HS-27A (cell line): ENCODE measurements at regions not wholly inside any gene's neighbourhood (a gene's known extent, or its start where the extent isn't known, plus 50 kb on each side); places are given as distances from the start of the nearest gene placed in this dataset.

ENCODE experiments used
- DNase-seq: peaks from one replicate; pipeline ENCODE4 v3.0.0-alpha.2; 2012; ENCODE audit warnings: low read depth, missing footprints

- DNase-seq: no peak
Observed at GRCh38 chr1:108050911-108051629, 86.1 kb upstream of the VAV3 start.

GRCh38 chr1:108050158-108050557 lies 85.2 kb upstream of the VAV3 start:
- no peak for DNase-seq

DNA sequence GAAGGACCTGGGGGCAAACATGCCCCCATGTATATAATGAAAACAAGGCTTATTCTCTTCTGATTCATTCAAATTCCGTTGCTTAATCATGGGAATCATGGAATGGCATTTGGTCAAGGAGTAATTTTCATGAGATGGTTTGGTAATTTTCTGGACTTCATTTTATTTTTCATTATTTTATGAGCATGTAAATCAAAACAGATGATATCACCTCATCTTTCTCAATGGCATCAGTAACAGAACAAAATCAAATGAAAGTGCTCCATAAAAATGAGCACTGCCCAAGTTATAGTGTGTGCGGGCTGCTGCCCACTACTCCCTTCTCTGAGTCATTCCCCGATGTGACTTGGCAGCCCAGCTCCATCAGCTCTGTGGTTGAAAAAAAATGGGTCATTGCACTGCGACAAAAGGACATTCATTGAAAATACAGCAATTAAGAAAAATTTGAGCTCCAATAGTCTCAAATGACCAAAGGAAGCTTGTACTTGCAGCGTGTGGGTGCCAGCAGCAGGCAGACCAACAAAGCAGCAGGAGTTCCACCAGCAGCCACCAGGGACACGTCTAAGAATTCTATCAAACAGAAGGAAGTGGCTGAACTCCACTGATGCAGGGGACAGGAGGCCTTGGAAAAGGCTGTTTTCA lies 84.3 kb upstream of the VAV3 start:
- no peak for DNase-seq

DNA sequence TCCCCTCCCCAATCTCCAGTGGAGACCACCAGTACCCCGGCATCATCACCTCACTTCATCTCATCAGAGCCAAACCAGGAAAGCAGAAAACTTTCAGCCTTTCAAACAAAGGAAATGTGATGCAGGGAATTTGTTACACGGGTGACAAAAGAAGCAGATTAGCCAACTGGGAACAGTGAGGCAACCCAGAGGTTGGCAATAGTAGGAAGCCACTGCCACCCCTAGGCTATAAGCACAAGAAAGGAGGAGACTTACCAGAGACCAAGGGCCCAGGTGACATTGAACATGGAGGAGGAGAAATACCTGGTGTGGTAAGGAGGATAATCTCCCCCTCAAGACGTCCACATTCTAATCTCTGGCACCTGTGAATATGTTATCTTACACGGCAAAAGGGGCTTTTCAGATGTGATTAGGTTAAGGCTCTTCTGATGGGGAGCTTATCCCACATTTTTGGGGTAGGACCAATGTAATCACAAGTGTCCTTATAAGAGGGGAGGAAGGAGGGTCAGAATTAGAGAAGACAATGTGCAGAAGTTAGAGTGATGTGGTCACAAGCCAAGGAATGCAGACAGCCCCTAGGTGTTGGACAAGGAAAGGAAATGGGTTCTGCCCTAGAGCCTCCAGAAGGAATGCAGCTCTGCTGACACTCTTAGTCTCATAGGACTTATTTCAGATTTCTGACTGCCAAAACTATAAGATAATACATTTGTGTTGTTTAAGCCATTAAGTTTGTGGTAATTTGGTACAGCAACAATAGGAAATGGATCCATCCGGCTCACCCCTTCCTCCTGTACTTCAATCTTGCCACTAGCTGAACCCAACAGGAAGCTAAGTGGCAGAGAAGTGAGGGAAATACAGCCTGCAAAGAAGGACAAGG lies 83.6 kb upstream of the VAV3 start:
- DNase-seq: no peak

GRCh38 chr1:108047085-108047484 lies 82.1 kb upstream of the VAV3 start:
- DNase-seq: no peak

DNA sequence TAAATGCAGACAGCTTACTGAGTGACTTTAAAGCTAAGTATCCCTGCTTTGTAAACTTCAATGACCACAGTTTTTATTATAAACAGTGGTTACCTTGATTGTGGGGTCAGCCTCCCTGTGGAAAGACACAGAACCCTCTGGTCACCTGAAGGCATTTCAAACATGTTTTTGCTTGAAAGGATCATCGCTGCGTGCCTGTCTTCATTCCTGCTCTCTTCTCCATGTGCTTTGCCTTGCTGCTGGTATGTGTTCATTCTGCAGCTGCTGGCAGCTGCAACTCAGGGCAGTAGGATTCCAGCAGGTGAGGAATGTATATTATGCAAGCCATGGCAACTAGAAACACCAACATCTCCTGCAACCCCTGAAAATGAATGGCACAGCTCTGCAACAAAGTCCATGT lies 81.0 kb upstream of the VAV3 start:
- DNase-seq: no peak

GRCh38 chr1:108045460-108045859 lies 80.5 kb upstream of the VAV3 start:
- no peak for DNase-seq

DNA sequence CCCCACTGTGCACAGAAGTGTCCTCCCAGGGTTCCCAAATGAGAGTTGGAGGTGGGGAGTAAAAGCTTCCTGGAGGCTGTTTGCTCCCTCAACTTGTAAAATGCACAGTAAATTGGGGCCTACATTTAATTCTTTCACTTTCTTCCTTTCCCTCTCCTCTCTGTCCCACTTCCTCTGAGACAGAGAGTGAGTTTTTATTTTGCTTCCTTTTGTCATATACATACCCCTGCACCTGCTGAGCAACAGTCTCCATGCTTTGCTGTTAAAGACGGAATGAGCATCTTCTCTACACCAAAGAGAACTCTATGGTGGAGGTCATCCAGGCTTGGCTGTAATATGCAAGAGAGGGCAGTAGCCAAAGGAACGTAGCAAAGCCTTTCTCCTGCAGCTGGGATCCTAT lies 79.3 kb upstream of the VAV3 start:
- no peak for DNase-seq

- no peak for DNase-seq
Observed at GRCh38 chr1:108043707-108044106, 78.7 kb upstream of the VAV3 start.

GRCh38 chr1:108042610-108043009 lies 77.6 kb upstream of the VAV3 start:
- no peak for DNase-seq

- DNase-seq: no peak
Observed at GRCh38 chr1:108041360-108042142, 76.6 kb upstream of the VAV3 start.

DNA sequence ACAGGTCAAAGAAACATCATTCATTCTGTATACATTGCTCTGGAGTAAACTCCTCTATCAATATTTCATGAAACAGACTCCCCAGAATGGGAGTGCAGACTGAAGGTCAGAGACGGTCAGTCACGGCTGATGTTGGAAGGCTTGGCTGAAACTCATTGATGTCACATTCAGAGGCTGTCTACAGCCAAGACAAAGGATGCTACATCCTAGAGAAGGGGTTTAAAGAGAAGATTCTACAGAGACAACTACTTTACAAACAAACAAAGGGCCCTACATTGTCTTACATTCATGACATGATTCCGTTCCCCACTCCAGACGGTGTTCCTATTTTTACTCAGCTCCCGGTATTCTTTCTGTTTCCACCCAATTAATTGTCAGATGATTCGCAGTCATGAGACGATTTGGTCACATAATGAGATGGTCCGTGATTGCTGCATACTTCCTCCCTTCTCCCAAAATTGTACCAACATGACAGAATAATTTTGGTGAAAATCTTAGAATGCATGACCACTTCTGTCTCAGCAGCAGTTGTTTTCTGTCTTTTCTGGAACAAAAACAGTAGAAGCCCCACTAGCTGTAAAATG lies 73.8 kb upstream of the VAV3 start:
- no peak for DNase-seq

DNA sequence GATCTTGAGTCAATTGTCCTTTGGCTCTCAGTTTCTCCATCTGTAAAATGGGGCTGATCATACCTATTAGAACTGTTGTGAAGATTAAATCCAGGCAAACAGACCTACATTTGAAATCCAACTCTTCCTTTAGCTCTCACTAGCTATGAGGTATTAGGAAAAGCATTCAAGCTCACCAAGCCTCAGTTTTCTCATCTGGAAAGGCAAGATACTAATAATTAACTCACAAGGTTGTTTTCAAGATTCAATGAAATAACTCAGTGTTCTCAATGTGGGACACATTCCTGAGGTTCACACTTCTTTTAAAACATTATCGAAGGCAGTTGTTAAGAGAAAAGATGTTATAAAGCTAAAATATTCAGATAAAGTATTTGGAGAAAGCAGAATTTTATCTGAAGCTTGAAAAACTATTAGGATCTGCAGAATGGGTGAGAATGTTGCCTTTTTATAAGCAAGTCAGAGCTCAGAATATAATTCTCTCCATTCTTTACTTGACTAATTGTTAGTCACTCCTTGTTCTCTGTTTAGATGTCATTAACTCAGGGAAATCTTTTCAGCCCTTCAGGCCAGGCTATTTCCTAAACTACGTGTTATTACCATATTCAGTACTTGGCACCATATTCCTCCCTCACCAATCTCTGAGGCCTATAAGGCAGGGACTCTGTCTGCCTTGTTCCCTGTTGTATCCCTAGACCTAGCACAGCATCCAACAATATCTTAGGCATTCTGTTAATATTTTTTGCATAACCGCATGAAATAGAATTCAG lies 72.0 kb upstream of the VAV3 start:
- no peak for DNase-seq

GRCh38 chr1:108034396-108034795 lies 69.4 kb upstream of the VAV3 start:
- no peak for DNase-seq

- no peak for DNase-seq
Observed at GRCh38 chr1:108033550-108033951, 68.6 kb upstream of the VAV3 start.

DNA sequence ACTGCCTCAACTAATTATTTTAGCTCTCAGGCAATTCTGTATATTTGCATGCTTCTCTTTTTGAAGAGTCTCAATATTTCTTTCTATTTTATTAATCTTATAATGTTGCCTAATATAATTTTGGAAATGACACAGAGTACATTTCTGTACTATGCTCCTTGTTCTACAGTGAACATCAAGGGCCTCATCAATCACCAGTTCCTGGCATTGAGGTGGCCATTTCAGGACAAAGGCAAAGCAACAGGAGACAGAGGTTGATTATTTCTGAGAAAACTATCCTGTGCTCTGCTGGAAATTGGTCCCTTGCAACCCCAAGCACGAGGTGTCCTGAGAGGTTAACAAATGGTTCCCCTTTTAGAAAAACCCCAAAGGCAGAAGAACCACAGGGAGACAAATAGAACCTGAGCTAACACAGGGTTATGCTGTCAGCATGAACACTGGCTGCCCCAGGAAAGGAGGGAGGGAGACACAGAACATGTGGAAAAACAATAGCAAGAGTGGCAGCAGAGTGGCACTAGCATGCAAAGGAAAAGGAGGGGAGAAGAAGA lies 63.9 kb upstream of the VAV3 start:
- DNase-seq: no peak

DNA sequence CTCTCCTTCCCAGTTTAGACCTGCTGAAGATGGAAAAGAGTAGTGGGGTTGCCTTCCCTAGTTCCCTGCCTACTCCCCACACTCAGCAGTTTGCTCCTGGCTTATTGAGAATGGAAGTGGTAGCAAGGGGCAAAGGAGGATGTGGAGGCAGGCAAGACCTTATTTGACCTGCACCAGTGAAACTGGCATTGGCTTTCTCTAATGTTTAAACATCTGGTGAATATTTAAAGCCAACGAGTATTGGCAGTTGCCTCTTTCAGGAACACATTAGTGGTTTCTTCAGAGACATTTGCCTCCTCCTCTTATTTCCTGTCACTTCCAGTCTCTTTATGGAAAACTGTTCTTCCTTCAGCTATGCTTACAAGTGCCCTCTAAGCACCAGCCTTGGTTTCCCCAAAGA lies 62.4 kb upstream of the VAV3 start:
- DNase-seq: no peak

- DNase-seq: no peak
Observed at GRCh38 chr1:108017698-108018097, 52.7 kb upstream of the VAV3 start.

- peak; percentile 14 for DNase-seq
Observed at GRCh38 chr1:108016451-108016920, 51.5 kb upstream of the VAV3 start.
